HCT116 (cell line): ENCODE measurements at regions not wholly inside any gene's neighbourhood (a gene's known extent, or its start where the extent isn't known, plus 50 kb on each side); places are given as distances from the start of the nearest gene placed in this dataset.

ENCODE experiments used
- ATAC-seq: fragments of 200-7000 bp; cut with Tn5 transposase; 2 replicates; pipeline ENCODE4 v1.9.1; 2020; ENCODE audit warnings: mild to moderate bottlenecking, moderate library complexity
- BruUV-seq: library from RNA; stranded (reverse); fragments of 400-500 nt; replicated peaks from 2 replicates; lab custom pipeline; 2021; lab: Mats Ljungman, UMichigan
- CTCF ChIA-PET: fragments of 300-600 bp; sonication (Branson Sonifier 250); formaldehyde crosslinking; loops from one replicate; lab custom pipeline; 2021; ENCODE audit warnings: antibody characterized with exemption; lab: Charles Lee
- POLR2A ChIA-PET: fragments of 300-600, 350-600 bp; sonication (Branson Sonifier 250); formaldehyde crosslinking; loops from one replicate; lab custom pipeline; 2021; ENCODE audit warnings: antibody characterized with exemption; lab: Charles Lee
- RAD21 ChIA-PET, 2 experiments: fragments of 300-600 bp; sonication (Branson Sonifier 250); formaldehyde crosslinking; loops; one replicate each; lab custom pipeline; 2023; ENCODE audit warnings: low total read pairs in 2 of 2; ENCODE audit not compliant: uncharacterized antibody in 2 of 2, unreplicated experiment in 2 of 2, low non-redundant PET in 1 of 2; lab: Charles Lee
- DNase-seq: peaks from one replicate; pipeline ENCODE4 v3.0.0-alpha.2; 2010; ENCODE audit warnings: low read depth, low spot score
- H2AFZ ChIP-seq: fragments of 200-600 bp; shearing (Covaris generic), sonication (generic); 2 replicates; pipeline ENCODE4 v1.6.1; 2017; ENCODE audit warnings: low read depth, mixed run types, mixed read lengths, antibody characterized with exemption, low read length; ENCODE audit not compliant: poor library complexity, severe bottlenecking
- H3K27ac ChIP-seq: 2 replicates; pipeline ENCODE4 v1.5.1; 2012; ENCODE audit warnings: low read depth, low read length
- H3K27me3 ChIP-seq: fragments of 200-600 bp; sonication (generic); 2 replicates; pipeline ENCODE4 v1.6.1; 2016; ENCODE audit warnings: mixed run types, low read length, mixed read lengths; ENCODE audit not compliant: insufficient read depth
- H3K36me3 ChIP-seq, 2 experiments: fragments of 200-500 bp in 1 of 2; fragments of 200-600 bp in 1 of 2; sonication (Bioruptor generic) in 1 of 2; sonication (generic) in 1 of 2; 2 replicates each; pipeline versions ENCODE4 v1.5.1 to v1.6.1; 2014 to 2016; ENCODE audit warnings: low read length in 2 of 2, inconsistent platforms in 1 of 2, mixed read lengths in 1 of 2, mixed run types in 1 of 2; ENCODE audit not compliant: insufficient read depth in 2 of 2, control insufficient read depth in 1 of 2
- H3K4me1 ChIP-seq, 2 experiments: fragments of 200-600 bp in 1 of 2; sonication (generic) in 1 of 2; 2 replicates each; pipeline versions ENCODE4 v1.5.1 to v1.6.1; 2012 to 2017; ENCODE audit warnings: low read length in 2 of 2, inconsistent platforms in 1 of 2, mild to moderate bottlenecking in 1 of 2, mixed read lengths in 1 of 2, mixed run types in 1 of 2, moderate library complexity in 1 of 2; ENCODE audit not compliant: insufficient read depth in 2 of 2, control insufficient read depth in 1 of 2
- H3K4me2 ChIP-seq: fragments of 200-600 bp; sonication (generic); 2 replicates; pipeline ENCODE4 v1.6.1; 2017; ENCODE audit warnings: mixed run types, low read length, mixed read lengths
- H3K4me3 ChIP-seq, 2 experiments: fragments of 200-600 bp in 1 of 2; sonication (generic) in 1 of 2; replicated peaks in 1 of 2; 2 replicates each; pipeline ENCODE4 v1.5.1; 2011 to 2016; ENCODE audit warnings: low read length in 2 of 2, control low read depth in 1 of 2, low read depth in 1 of 2, mild to moderate bottlenecking in 1 of 2, mixed read lengths in 1 of 2, mixed run types in 1 of 2
- H3K79me2 ChIP-seq: fragments of 200-600 bp; sonication (generic); 2 replicates; pipeline ENCODE4 v1.6.1; 2017; ENCODE audit warnings: mild to moderate bottlenecking, mixed run types, low read length, moderate library complexity, mixed read lengths; ENCODE audit not compliant: insufficient read depth
- H3K9ac ChIP-seq: fragments of 200-600 bp; sonication (generic); 2 replicates; pipeline ENCODE4 v1.6.1; 2016; ENCODE audit warnings: low read length, mixed read lengths
- H3K9me2 ChIP-seq: fragments of 200-600 bp; sonication (generic), shearing (Covaris generic); 2 replicates; pipeline ENCODE4 v1.6.1; 2017; ENCODE audit warnings: mixed run types, mild to moderate bottlenecking, moderate library complexity; ENCODE audit not compliant: insufficient read depth
- H3K9me3 ChIP-seq, 2 experiments: fragments of 200-500 bp in 1 of 2; fragments of 200-600 bp in 1 of 2; sonication (Bioruptor generic) in 1 of 2; sonication (generic) in 1 of 2; 2 replicates each; pipeline ENCODE4 v1.6.1; 2014 to 2017; ENCODE audit warnings: low read length in 2 of 2, mixed read lengths in 2 of 2, inconsistent platforms in 1 of 2, low read depth in 1 of 2, mild to moderate bottlenecking in 1 of 2, mixed run types in 1 of 2, moderate library complexity in 1 of 2; ENCODE audit not compliant: control insufficient read depth in 1 of 2, insufficient read depth in 1 of 2
- H4K20me1 ChIP-seq: fragments of 200-600 bp; sonication (generic), shearing (Covaris generic); 2 replicates; pipeline ENCODE4 v1.6.1; 2017; ENCODE audit warnings: mixed run types, mild to moderate bottlenecking, moderate library complexity; ENCODE audit not compliant: insufficient read depth
- ATF3 ChIP-seq: IDR thresholded peaks from 2 replicates; pipeline ENCODE4 v1.6.1; 2012
- CEBPB ChIP-seq: IDR thresholded peaks from 2 replicates; pipeline ENCODE4 v1.6.1; 2012; ENCODE audit warnings: low read depth
- EGR1 ChIP-seq: IDR thresholded peaks from 2 replicates; pipeline ENCODE4 v1.6.1; 2012; ENCODE audit warnings: low read depth
- ELF1 ChIP-seq: IDR thresholded peaks from 2 replicates; pipeline ENCODE4 v1.6.1; 2012; ENCODE audit warnings: low read depth, borderline replicate concordance
- FOSL1 ChIP-seq: IDR thresholded peaks from 2 replicates; pipeline ENCODE4 v1.6.1; 2012; ENCODE audit warnings: low read depth
- JUND ChIP-seq: IDR thresholded peaks from 2 replicates; pipeline ENCODE4 v1.6.1; 2012
- POLR2A ChIP-seq: IDR thresholded peaks from 2 replicates; pipeline ENCODE4 v1.7.0; 2011; ENCODE audit warnings: borderline replicate concordance; ENCODE audit not compliant: insufficient read depth, insufficient read length; ENCODE audit errors: extremely low read depth
- POLR2AphosphoS5 ChIP-seq: IDR thresholded peaks from 2 replicates; pipeline ENCODE4 v1.6.1; 2011; ENCODE audit warnings: mild to moderate bottlenecking, low read depth, low read length, moderate library complexity
- SIN3A ChIP-seq: IDR thresholded peaks from 2 replicates; pipeline ENCODE4 v1.6.1; 2012; ENCODE audit warnings: low read depth
- SP1 ChIP-seq: IDR thresholded peaks from 2 replicates; pipeline ENCODE4 v1.6.1; 2012; ENCODE audit warnings: low read depth
- TCF7L2 ChIP-seq: IDR thresholded peaks from 2 replicates; pipeline ENCODE4 v1.7.0; 2011; ENCODE audit warnings: borderline replicate concordance, inconsistent platforms; ENCODE audit not compliant: insufficient read depth, insufficient read length; ENCODE audit errors: extremely low read depth
- ZFX ChIP-seq: fragments of 450-650 bp; IDR thresholded peaks from 2 replicates; pipeline ENCODE4 v1.6.1; 2017
- intact Hi-C: fragments of 100-400 bp; cut with micrococcal nuclease; formaldehyde crosslinking; loops from 2 replicates; pipeline ENCODE4 v1.10.0; 2022
- TF ChIP-seq, protein P1 (sequence below): IDR thresholded peaks from 2 replicates; pipeline ENCODE4 v1.6.1; 2011; ENCODE audit warnings: mild to moderate bottlenecking, low read length, moderate library complexity; ENCODE audit not compliant: insufficient replicate concordance; ENCODE audit errors: extremely low read depth
- TF ChIP-seq, protein P2 (sequence below): IDR thresholded peaks from 2 replicates; pipeline ENCODE4 v1.6.1; 2012

- Histone ChIP-seq H4K20me1 (no peaks in the 10 kb centered on the region), H3K9ac (no peak overlapping the region), H3K36me3 (no peaks in the 10 kb centered on the region), H3K9me3 (no peaks in the 10 kb centered on the region), H3K79me2 (no peaks in the 10 kb centered on the region), H3K4me3 (no peak overlapping the region), H3K4me1 (peaks cover 0 to 9% of the 10 kb centered on the region in 2 experiments; a peak in 1 of 4 replicates), H3K27ac (no peak overlapping the region), H3K27me3 (no peaks in the 10 kb centered on the region), H2AFZ (no peak overlapping the region), H3K9me2 (no peaks in the 10 kb centered on the region), H3K4me2 (no peak overlapping the region)
- no peak for DNase-seq
- no peak for ATAC-seq
- POLR2A ChIA-PET = no interaction called here
- CTCF ChIA-PET = no interaction called here
- no TSS peak for BruUV-seq
- no peak for TF ChIP-seq CEBPB
- no peak for TF ChIP-seq SP1
- TF ChIP-seq FOSL1 = no peak
- no peak for TF ChIP-seq POLR2A
- no peak for TF ChIP-seq POLR2AphosphoS5
- RAD21 ChIA-PET = no interaction called here
- intact Hi-C loops = loop anchor here (10.0 kb wide), 1 partner anchor 1427 kb away; the partner anchor contains the start of gene EPHA4
These were observed 520.0 kb downstream of the SLC4A3 start for GRCh38 chr2:220147161-220148038.

DNA sequence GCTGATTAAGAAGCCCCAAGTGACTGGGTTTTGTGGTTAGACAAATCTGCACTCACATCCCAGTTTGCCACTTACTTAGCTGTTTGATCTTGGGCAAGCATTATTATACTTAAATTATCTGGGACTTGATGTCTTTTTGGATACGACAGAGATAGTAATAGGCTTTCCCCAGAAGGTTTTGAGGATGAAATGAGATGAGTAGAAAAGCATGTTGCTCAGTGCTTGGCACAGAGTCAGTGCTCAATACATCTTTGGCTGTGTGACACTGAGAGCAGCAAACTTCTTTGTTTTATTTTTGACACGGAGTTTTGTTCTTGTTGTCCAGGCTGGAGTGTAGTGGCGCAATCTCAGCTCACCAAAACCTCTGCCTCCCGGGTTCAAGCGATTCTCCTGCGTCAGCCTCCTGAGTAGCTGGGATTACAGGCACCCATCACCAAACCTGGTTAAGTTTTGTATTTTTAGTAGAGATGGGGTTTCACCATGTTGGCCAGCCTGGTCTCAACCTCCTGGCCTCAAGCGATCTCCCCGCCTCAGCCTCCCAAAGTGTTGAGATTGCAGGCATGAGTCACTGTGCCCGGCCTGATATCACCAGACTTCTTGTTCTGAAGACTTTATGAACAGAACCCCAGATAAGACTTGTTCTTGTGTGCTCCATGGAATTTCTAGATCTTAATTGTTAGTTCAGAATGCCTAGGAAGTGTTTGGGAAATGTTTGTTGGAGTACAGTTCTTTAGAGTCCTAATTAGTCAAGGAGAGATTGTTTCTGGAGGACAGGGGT, 521.2 kb downstream of the SLC4A3 start:
- H3K4me3 ChIP-seq = no peak overlapping the region
- no peaks in the 10 kb centered on the region for H3K9me2 ChIP-seq
- no peak overlapping the region for H3K27ac ChIP-seq
- no peaks in the 10 kb centered on the region for H3K79me2 ChIP-seq
- H4K20me1 ChIP-seq = no peaks in the 10 kb centered on the region
- DNase-seq = no peak
- no peaks in the 10 kb centered on the region for H3K27me3 ChIP-seq
- no peaks in the 10 kb centered on the region for H3K9me3 ChIP-seq
- no peak for ATAC-seq
- ChIA-PET CTCF (no interaction called here), POLR2A (interaction anchor here (0.6 kb wide), 1 partner anchor 68 kb away, joined by 3 read pairs; no protein-coding TSS in a partner anchor), RAD21 (no interaction called here)
- H3K36me3 ChIP-seq = no peaks in the 10 kb centered on the region
- intact Hi-C loops = loop anchor here (10.0 kb wide), 1 partner anchor 1426 kb away; the partner anchor contains the start of gene EPHA4
- no TSS peak for BruUV-seq
- H3K4me2 ChIP-seq = no peak overlapping the region
- H3K9ac ChIP-seq = no peak overlapping the region
- no peaks in the 10 kb centered on the region; a peak in 1 of 4 replicates for H3K4me1 ChIP-seq
- H2AFZ ChIP-seq = no peak overlapping the region
- TF ChIP-seq, protein P1, sequence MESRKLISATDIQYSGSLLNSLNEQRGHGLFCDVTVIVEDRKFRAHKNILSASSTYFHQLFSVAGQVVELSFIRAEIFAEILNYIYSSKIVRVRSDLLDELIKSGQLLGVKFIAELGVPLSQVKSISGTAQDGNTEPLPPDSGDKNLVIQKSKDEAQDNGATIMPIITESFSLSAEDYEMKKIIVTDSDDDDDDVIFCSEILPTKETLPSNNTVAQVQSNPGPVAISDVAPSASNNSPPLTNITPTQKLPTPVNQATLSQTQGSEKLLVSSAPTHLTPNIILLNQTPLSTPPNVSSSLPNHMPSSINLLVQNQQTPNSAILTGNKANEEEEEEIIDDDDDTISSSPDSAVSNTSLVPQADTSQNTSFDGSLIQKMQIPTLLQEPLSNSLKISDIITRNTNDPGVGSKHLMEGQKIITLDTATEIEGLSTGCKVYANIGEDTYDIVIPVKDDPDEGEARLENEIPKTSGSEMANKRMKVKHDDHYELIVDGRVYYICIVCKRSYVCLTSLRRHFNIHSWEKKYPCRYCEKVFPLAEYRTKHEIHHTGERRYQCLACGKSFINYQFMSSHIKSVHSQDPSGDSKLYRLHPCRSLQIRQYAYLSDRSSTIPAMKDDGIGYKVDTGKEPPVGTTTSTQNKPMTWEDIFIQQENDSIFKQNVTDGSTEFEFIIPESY = no peak
- TF ChIP-seq POLR2A (no peak), ZFX (no peak), TCF7L2 (no peak), POLR2AphosphoS5 (no peak), ELF1 (no peak), ATF3 (no peak), JUND (no peak), EGR1 (no peak), SIN3A (no peak)
- TF ChIP-seq, protein P2, sequence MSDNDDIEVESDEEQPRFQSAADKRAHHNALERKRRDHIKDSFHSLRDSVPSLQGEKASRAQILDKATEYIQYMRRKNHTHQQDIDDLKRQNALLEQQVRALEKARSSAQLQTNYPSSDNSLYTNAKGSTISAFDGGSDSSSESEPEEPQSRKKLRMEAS = no peak
